HG03469 (cell line): ENCODE measurements at regions not wholly inside any gene's neighbourhood (a gene's known extent, or its start where the extent isn't known, plus 50 kb on each side); places are given as distances from the start of the nearest gene placed in this dataset.
"Not testable (repeated sequence)": the region's sequence is repeated elsewhere in the genome, so short reads cannot be mapped to it uniquely, and the experiment has no call there.

Experiments used
- ATAC-seq: cut with Tn5 transposase; IDR thresholded peaks from one replicate; pipeline ENCODE4 v1.9.1; 2021; ENCODE audit warnings: mild to moderate bottlenecking, moderate library complexity, moderate number of reproducible peaks; ENCODE audit not compliant: unreplicated experiment

- no peak for ATAC-seq
Measured at GRCh38 chr3:147662705-147663104, 253.5 kb downstream of the ZIC1 start.

DNA sequence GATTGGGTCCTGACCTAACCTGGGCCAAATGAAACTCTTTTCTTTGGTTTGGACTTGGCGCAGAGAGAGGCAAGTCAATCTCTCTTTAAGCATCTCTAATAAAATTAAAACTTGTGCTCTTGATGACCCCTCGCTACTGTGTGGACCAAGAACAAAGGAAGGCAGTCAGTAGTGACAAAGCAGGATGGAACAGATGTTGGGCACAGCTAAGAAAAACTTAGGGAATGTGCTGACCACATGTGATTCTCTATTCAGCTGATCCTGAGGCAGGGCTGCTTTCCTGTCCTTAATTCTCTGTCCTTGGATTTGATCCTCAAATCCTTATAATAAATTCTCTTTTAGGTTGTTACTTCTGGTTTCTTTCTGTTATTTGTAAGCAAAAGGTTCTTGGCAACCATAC is 259.9 kb downstream of the ZIC1 start:
- no peak for ATAC-seq

GRCh38 chr3:147672035-147672434 is 262.9 kb downstream of the ZIC1 start:
- ATAC-seq = no peak

DNA sequence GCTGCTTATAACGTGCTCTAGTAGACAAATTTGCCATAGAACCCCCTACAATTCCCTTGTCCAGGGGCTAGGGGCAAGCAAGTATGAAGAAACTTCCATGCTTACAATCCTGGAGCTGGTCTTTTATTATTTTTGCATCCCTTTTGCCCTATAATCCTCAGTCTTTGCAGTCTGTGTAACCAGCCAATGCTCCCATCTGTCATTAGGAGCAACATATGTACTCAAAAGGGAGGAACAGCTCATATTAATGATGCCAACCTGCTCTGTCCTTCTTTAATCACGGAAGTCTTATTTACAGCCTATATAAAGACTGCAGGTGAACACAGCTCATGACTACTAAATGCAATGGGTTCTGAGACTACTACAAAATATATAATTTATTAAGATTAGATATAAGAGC is 263.3 kb downstream of the ZIC1 start:
- ATAC-seq = no peak

DNA sequence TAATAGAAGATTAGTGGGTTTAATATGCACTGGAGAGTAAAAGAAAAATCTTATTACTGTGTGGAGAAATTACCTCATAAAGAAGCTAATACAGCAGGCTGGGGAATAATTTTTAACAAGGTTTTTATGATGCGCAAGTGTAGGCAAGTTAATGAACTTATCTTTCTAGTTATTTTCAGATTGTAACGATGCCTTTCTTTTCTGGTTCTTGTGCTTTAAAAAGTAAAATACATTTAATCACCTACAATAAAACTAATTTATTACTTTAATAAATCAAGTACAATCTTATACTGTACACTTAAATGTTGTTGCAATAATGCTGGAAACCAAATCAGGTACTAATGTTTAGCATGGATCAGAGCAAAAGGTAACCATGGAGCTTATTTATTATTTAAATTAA is 266.6 kb downstream of the ZIC1 start:
- no peak for ATAC-seq

- no peak for ATAC-seq
Measured at GRCh38 chr3:147680837-147681483, 271.8 kb downstream of the ZIC1 start.

DNA sequence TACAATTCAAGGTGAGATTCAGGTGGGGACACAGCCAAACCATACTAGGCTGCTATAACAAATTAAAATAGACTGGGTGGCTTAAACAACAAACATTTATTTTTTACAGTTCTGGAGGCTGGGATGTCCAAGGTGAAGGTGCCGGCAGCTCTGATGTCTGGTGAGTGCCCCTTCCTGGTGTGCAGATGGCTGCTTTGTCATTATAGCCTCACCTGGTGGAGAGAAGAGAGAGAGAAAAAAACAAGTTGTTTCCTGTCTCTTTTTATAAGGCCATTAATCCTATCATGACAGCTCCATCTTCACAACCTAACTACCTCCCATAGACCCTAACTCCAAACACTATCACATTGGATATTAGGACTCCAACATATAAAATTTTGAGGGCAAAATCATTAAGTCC is 279.7 kb downstream of the ZIC1 start:
- ATAC-seq = no peak

DNA sequence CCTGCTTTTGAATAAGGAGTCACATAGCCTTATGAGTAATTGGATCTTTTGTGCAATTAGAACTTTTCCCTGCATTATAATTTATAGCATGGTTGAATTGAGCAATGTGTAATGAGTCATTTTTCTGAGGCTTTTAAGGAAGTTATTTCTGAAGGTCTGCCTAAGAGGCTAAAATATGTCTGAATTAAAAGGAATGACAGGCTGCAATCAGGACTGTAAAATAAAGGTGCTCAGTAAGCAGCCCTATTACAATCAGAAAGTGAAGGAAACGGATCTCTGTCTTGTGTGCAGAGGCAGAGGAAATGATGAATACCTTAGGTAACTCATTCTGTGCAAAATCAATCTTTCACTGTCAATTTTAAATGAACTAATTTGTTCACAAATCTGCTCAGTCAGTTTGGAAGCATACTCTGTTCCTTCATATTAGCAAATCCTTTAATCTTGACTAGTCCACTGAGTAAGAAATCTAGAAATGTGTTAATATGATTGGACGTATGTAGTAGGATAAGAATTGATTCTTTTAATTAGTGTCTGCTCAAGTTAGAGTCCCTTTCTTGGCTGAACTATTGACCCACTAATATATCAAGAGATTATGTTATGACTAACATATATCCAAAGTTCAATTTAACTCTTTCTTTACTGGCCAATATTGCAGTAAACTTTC is 290.1 kb downstream of the ZIC1 start:
- no peak for ATAC-seq

DNA sequence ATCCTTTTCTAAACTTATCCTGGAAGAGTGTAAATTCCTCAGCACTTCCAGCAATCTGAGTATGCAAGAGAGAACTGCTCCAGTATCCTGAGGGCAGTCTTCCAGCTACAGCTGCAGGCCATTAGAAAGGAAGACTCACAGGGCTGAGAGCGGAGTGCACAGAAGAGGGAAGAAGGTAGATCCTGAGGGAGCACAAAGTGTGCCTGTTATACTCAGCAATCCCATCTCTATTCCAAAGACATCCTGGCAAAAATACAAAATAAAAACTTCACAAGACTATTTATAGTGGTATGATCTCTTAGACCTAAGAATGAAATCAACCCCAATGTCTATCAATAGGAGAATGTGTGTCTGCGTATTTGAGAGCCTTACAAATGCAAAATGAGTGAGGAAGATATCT is 292.0 kb downstream of the ZIC1 start:
- no peak for ATAC-seq

- ATAC-seq = no peak
Measured at GRCh38 chr3:147702509-147702908, 293.3 kb downstream of the ZIC1 start.

DNA sequence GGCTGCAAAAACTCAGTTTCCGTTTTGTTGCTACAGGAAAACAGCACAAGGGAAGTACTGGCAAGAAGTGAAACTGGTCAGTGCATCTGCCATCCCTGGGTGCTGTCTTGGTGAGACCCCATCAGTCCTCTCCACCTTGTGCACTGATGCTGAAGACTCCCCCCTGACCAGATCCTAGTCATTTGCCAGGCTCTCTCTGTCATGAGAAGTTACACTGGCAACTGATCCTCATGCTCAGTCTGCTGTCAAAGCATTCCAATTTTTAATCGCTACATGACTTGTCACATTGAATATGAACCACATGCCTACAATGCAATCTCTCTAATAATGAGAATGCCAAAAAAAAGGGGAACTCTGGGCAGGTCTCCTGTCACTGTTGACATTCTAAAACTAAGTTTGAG is 296.5 kb downstream of the ZIC1 start:
- no peak for ATAC-seq

DNA sequence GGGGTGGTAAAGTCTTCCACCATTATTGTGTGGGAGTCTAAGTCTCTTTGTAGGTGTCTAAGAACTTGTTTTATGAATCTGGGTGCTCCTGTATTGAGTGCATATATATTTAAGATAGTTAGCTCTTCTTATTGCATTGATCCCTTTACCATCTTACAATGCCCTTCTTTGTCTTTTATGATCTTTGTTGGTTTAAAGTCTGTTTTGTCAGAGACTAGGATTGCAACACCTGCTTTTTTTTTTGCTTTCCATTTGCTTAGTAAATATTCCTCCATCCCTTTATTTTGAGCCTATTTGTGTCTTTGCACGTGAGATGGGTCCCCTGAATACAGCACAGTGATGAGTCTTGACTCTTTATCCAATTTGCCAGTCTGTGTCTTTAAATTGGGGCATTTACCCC is 301.6 kb downstream of the ZIC1 start:
- ATAC-seq = not testable (repeated sequence)

DNA sequence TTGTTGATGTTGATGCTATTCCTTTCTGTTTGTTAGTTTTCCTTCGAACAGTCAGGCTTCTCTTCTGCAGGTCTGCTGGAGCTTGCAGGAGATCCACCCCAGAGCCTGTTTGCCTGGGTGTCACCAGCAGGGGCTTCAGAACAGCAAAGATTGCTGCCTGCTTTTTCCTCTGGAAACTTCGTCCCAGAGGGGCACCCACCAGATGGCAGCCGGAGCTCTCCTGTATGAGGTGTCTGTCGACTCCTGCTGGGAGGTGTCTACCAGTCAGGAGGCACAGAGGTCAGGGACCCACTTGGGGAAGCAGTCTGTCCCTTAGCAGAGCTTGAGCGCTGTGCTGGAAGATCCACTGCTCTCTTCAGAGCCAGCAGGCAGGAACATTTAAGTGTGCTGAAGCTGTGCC is 303.2 kb downstream of the ZIC1 start:
- no peak for ATAC-seq

GRCh38 chr3:147712758-147713157 is 303.6 kb downstream of the ZIC1 start:
- not testable (repeated sequence) for ATAC-seq

- ATAC-seq = no peak
Measured at GRCh38 chr3:147713234-147714133, 304.3 kb downstream of the ZIC1 start.

DNA sequence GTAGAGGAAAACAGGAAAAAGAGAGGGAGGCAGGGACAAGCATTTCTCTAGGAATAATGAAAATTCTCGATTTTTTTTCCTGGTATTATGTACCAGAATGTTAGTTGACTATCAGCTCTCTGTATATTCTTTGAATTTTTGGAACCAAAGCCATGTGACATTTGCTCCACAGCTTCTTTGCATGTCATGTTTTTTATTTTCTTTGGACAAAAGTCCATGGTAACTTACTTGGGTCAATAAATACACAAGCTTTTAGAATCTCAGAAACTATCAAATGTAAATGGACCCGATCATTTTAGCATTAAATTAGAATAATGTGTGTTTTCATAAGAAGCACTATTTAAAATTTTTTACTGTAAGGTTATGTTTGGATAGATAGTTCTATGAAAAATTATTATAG is 320.5 kb downstream of the ZIC1 start:
- no peak for ATAC-seq

DNA sequence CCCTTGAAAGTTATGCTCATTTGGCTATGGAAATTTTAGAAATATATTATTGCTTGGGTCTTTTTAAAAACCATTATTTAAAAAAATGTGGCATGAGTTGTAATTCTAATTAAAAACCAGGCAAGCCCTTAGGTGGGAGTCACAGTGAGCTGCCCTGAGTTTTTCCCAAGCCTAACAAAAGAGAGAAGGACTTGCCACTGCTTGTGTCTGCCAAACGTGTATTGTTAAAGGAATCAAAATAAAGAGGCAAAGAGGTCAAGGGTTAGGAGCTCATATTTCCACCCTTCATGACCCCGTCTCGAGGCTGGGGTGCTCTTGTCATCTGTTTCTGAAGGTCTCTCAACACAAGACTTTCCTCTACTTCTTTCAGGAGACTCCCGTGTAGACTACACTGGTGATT is 321.1 kb downstream of the ZIC1 start:
- no peak for ATAC-seq

GRCh38 chr3:147733217-147733616 is 324.1 kb downstream of the ZIC1 start:
- no peak for ATAC-seq

GRCh38 chr3:147735616-147736015 is 326.5 kb downstream of the ZIC1 start:
- no peak for ATAC-seq

GRCh38 chr3:147736226-147736625 is 327.1 kb downstream of the ZIC1 start:
- no peak for ATAC-seq

DNA sequence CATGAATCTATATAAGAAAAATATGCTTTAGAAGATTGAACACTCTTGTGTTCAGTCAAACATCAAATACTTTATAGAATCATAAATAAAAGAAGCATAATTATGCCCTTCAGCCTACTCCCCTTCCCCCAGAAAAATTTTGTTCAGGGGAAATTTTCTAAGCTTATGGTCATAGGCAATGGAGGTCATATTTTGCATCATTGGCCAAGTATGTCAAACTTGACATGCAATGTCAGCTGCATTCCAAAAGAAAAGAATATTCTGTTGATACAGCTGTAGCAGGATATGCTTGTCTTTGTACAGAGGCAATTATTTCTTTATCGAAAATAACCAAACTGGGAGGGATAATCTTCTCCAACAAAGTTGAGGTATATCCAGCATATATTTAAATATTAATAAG is 328.2 kb downstream of the ZIC1 start:
- ATAC-seq = no peak

DNA sequence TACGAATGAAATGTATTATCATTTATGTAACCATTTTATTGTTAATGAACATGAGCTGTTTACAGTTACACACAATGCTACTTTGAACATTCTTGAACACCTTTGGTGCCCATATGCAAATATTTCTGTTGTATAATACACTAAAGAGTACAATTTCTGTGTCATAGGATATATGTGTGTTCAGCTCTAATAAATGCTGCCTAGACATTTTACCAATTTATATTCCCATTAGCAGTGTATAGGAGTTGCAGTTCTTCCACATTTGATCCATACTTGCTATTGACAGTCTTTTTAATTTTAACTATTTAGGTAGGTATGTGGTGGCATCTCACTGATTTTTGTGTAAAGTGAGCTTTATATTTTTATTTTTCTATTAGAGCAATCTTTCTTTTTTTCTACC is 331.8 kb downstream of the ZIC1 start:
- no peak for ATAC-seq
